CD4-positive, alpha-beta memory T cell (primary cell): ENCODE measurements at regions not wholly inside any gene's neighbourhood (a gene's known extent, or its start where the extent isn't known, plus 50 kb on each side); places are given as distances from the start of the nearest gene placed in this dataset.

ENCODE experiments used
- CTCF ChIA-PET: fragments of 350-600 bp; sonication (Branson Sonifier 250); formaldehyde crosslinking; loops from one replicate; lab custom pipeline; 2021; ENCODE audit warnings: inconsistent platforms; ENCODE audit not compliant: partially characterized antibody; lab: Charles Lee
- POLR2A ChIA-PET: fragments of 350-600 bp; sonication (Branson Sonifier 250); formaldehyde crosslinking; loops from one replicate; lab custom pipeline; 2021; ENCODE audit not compliant: partially characterized antibody; lab: Charles Lee
- DNase-seq, 5 donors: peaks; one replicate each; pipeline versions ENCODE4 v3.0.0 to v3.0.0-alpha.2; 2020 to 2022; ENCODE audit warnings: mixed read lengths in 1 of 5
- H3K27ac ChIP-seq: one replicate; pipeline ENCODE4 v1.7.0; 2013; ENCODE audit warnings: low read depth, low read length
- H3K27me3 ChIP-seq: 2 replicates; pipeline ENCODE4 v1.7.0; 2013; ENCODE audit warnings: mild to moderate bottlenecking, low read length, moderate library complexity; ENCODE audit not compliant: insufficient read depth
- H3K36me3 ChIP-seq: 2 replicates; pipeline ENCODE4 v1.7.0; 2013; ENCODE audit warnings: mild to moderate bottlenecking, low read length, moderate library complexity; ENCODE audit not compliant: insufficient read depth
- H3K4me1 ChIP-seq: 2 replicates; pipeline ENCODE4 v1.7.0; 2013; ENCODE audit warnings: mild to moderate bottlenecking, low read length, moderate library complexity; ENCODE audit not compliant: insufficient read depth
- H3K4me3 ChIP-seq, 2 donors: one replicate each; pipeline ENCODE4 v1.7.0; 2013; ENCODE audit warnings: low read length in 2 of 2, mild to moderate bottlenecking in 1 of 2
- H3K9me3 ChIP-seq, 2 donors: one replicate each; pipeline ENCODE4 v1.7.0; 2013; ENCODE audit warnings: low read length in 2 of 2, control low read depth in 1 of 2; ENCODE audit not compliant: control insufficient read depth in 1 of 2
- H3K27ac Mint-ChIP-seq, 7 donors: one replicate each; pipeline ENCODE4 v1.8.0; 2020 to 2021; ENCODE audit warnings: mixed read lengths in 7 of 7, mild to moderate bottlenecking in 6 of 7, inconsistent platforms in 3 of 7, moderate library complexity in 3 of 7
- H3K27me3 Mint-ChIP-seq, 2 donors: one replicate each; pipeline ENCODE4 v1.8.0; 2020 to 2021; ENCODE audit warnings: mixed read lengths in 2 of 2
- H3K36me3 Mint-ChIP-seq, 2 donors: one replicate each; pipeline ENCODE4 v1.8.0; 2020 to 2021; ENCODE audit warnings: mixed read lengths in 2 of 2, inconsistent platforms in 1 of 2, mild to moderate bottlenecking in 1 of 2
- H3K4me1 Mint-ChIP-seq, 4 donors: one replicate each; pipeline ENCODE4 v1.8.0; 2020 to 2021; ENCODE audit warnings: mixed read lengths in 4 of 4, mild to moderate bottlenecking in 1 of 4
- H3K4me3 Mint-ChIP-seq, 8 donors: one replicate each; pipeline ENCODE4 v1.8.0; 2020 to 2021; ENCODE audit warnings: mixed read lengths in 8 of 8, mild to moderate bottlenecking in 7 of 8, moderate library complexity in 6 of 8, inconsistent platforms in 3 of 8
- H3K9me3 Mint-ChIP-seq, 8 donors: one replicate each; pipeline ENCODE4 v1.8.0; 2020 to 2021; ENCODE audit warnings: mixed read lengths in 8 of 8, mild to moderate bottlenecking in 5 of 8, inconsistent platforms in 3 of 8, moderate library complexity in 1 of 8
- intact Hi-C: fragments of 100-400 bp; cut with micrococcal nuclease; formaldehyde crosslinking; loops from one replicate; pipeline ENCODE4 v1.15.1; 2023

DNA sequence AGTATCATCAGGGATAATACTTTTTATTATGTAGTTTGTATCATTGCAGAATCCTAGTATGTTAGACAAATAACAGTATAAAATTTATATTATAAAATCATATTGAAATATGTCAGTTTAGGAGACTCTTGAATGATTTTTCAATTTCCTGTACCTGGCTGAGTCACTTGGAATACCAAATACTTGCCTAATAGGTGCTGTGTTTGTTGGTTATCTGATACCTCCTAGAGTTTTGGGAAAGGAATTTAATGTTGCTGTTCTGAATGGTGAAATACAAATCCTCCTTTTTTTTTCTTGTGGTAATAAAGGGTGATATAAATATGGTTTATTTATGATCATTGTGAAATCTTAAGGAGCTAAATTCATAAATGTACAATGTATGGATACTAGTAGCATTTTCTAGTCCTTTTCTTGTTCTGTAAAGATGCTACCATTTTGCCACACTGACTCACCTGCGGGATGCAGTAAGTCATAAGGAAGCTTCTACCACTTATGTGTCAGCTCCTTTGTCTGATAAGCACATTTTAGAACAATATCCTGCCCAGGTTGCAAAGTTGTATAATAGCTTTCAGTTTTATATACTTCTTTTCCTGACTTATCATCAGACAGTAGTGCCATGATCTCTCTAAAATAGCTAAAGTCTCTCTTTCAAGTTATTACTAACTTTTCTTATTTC is 465.5 kb downstream of the XIRP2 start:
- no peak overlapping the region for H3K4me3 ChIP-seq
- Mint-ChIP-seq H3K36me3 (no peaks in the 10 kb centered on the region), H3K9me3 (peaks cover 0 to 9% (median under 1%) of the 10 kb centered on the region in 8 donors), H3K27me3 (peaks cover 0 to 1% of the 10 kb centered on the region in 2 donors), H3K4me1 (no peaks in the 10 kb centered on the region), H3K4me3 (no peak overlapping the region), H3K27ac (no peak overlapping the region)
- intact Hi-C loops = no loop called here
- ChIA-PET CTCF (interaction anchor here (1.3 kb wide), 1 partner anchor 19 kb away, joined by 3 read pairs; no protein-coding TSS in a partner anchor), POLR2A (no interaction called here)
- H3K9me3 ChIP-seq = no peaks in the 10 kb centered on the region
- DNase-seq = no peak
- no peaks in the 10 kb centered on the region for H3K27me3 ChIP-seq
- H3K27ac ChIP-seq = no peak overlapping the region
- H3K36me3 ChIP-seq = no peaks in the 10 kb centered on the region
- H3K4me1 ChIP-seq = no peaks in the 10 kb centered on the region

DNA sequence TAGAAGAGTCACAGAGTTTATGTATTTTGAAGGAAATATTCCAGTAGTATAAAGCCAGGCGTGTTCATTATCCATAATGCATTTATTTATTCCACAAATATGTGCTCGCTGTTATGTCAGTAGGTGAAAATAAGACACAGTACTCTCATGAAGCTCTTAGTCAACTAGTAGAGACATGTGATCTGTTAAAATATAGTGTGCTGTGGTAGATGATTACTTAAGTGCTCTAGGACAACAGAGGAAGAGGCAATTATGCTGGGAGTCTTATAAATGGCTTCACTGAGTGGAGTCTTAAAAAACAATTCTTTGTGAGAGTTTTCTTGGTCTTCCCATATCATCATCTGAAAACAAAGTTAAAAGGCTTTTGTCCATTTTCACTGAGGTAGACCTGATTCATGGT is 457.3 kb downstream of the XIRP2 start:
- Histone ChIP-seq H3K4me1 (no peaks in the 10 kb centered on the region), H3K9me3 (no peaks in the 10 kb centered on the region), H3K27ac (no peak overlapping the region), H3K36me3 (no peaks in the 10 kb centered on the region), H3K27me3 (no peaks in the 10 kb centered on the region), H3K4me3 (no peak overlapping the region)
- no peaks in the 10 kb centered on the region for H3K27me3 Mint-ChIP-seq
- no peaks in the 10 kb centered on the region for H3K4me1 Mint-ChIP-seq
- DNase-seq = no peak
- no peak overlapping the region for H3K4me3 Mint-ChIP-seq
- CTCF ChIA-PET = no interaction called here
- H3K36me3 Mint-ChIP-seq = no peaks in the 10 kb centered on the region
- POLR2A ChIA-PET = no interaction called here
- no peak overlapping the region for H3K27ac Mint-ChIP-seq
- peaks cover 0 to 4% (median 0%) of the 10 kb centered on the region in 8 donors for H3K9me3 Mint-ChIP-seq
- intact Hi-C loops = no loop called here

DNA sequence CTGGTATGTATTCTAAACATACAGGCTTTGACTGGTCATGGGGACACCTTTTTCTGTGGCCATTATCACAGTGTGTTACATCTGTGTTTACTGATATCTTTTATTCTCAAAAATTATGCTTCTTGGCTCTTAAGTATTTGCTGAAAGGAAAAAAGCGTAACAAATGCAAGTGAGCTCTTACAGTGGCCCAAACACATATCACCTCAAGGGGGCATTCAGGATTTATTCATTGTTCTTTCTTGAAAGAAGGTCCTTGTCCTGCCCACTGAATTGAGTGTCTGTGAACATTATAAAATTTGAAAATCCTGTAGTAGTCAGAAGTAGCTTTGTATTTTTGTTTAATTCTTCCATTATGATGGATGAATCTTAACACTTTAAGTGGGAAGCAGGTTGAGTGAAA is 454.5 kb downstream of the XIRP2 start:
- no peak overlapping the region for H3K4me3 Mint-ChIP-seq
- H3K9me3 Mint-ChIP-seq = peaks cover 0 to 4% (median 1%) of the 10 kb centered on the region in 8 donors
- intact Hi-C loops = no loop called here
- Histone ChIP-seq H3K4me3 (no peak overlapping the region), H3K36me3 (no peaks in the 10 kb centered on the region), H3K9me3 (no peaks in the 10 kb centered on the region), H3K4me1 (no peaks in the 10 kb centered on the region), H3K27me3 (no peaks in the 10 kb centered on the region), H3K27ac (no peak overlapping the region)
- CTCF ChIA-PET = no interaction called here
- DNase-seq = no peak
- H3K36me3 Mint-ChIP-seq = no peaks in the 10 kb centered on the region
- POLR2A ChIA-PET = no interaction called here
- no peaks in the 10 kb centered on the region for H3K4me1 Mint-ChIP-seq
- no peaks in the 10 kb centered on the region for H3K27me3 Mint-ChIP-seq
- no peak overlapping the region for H3K27ac Mint-ChIP-seq

- ChIA-PET POLR2A (no interaction called here), CTCF (no interaction called here)
- H3K27me3 Mint-ChIP-seq = no peaks in the 10 kb centered on the region
- no peak overlapping the region for H3K4me3 Mint-ChIP-seq
- H3K27ac Mint-ChIP-seq = no peak overlapping the region
- H3K4me1 ChIP-seq = no peaks in the 10 kb centered on the region
- H3K36me3 Mint-ChIP-seq = no peaks in the 10 kb centered on the region
- no peak for DNase-seq
- intact Hi-C loops = no loop called here
- H3K9me3 ChIP-seq = no peaks in the 10 kb centered on the region
- H3K4me1 Mint-ChIP-seq = no peaks in the 10 kb centered on the region
- peaks cover 0 to 6% (median 0%) of the 10 kb centered on the region in 8 donors for H3K9me3 Mint-ChIP-seq
- no peak overlapping the region for H3K27ac ChIP-seq
- no peak overlapping the region for H3K4me3 ChIP-seq
- H3K36me3 ChIP-seq = no peaks in the 10 kb centered on the region
- no peaks in the 10 kb centered on the region for H3K27me3 ChIP-seq
Observed at GRCh38 chr2:167340322-167340721, 452.0 kb downstream of the XIRP2 start.

- no peaks in the 10 kb centered on the region for H3K9me3 ChIP-seq
- Mint-ChIP-seq H3K27ac (no peak overlapping the region), H3K4me1 (no peaks in the 10 kb centered on the region), H3K4me3 (no peak overlapping the region), H3K36me3 (no peaks in the 10 kb centered on the region), H3K9me3 (peaks cover 0 to 4% (median 0%) of the 10 kb centered on the region in 8 donors), H3K27me3 (no peaks in the 10 kb centered on the region)
- DNase-seq = no peak
- no peaks in the 10 kb centered on the region for H3K36me3 ChIP-seq
- ChIA-PET CTCF (no interaction called here), POLR2A (no interaction called here)
- intact Hi-C loops = no loop called here
- no peak overlapping the region for H3K4me3 ChIP-seq
- no peaks in the 10 kb centered on the region for H3K27me3 ChIP-seq
- no peak overlapping the region for H3K27ac ChIP-seq
- H3K4me1 ChIP-seq = no peaks in the 10 kb centered on the region
Observed at GRCh38 chr2:167336213-167336612, 447.9 kb downstream of the XIRP2 start.

DNA sequence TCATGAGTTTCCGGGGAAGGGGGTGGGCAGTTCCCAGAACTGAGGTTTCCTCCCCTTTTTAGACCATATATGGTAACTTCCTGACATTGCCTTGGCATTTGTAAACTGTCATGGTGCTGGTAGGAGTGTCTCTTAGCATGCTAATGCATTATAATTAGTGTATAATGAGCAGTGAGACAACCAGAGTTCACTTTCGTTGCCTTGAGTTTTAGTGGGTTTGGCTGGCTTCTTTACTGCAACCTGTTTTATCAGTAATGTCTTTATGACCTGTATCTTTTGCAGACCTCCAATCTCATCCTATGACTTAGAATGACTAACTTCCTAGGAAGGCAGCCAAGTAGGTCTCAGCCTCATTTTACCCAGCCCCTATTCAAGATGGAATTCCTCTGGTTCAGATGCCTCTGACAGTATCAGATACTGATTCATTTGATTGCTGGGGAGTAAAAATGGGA is 447.3 kb downstream of the XIRP2 start:
- no peak for DNase-seq
- ChIA-PET CTCF (no interaction called here), POLR2A (no interaction called here)
- no peaks in the 10 kb centered on the region for H3K36me3 ChIP-seq
- peaks cover 0 to 4% (median 0%) of the 10 kb centered on the region in 8 donors for H3K9me3 Mint-ChIP-seq
- no peak overlapping the region for H3K4me3 Mint-ChIP-seq
- no peak overlapping the region for H3K27ac Mint-ChIP-seq
- H3K27me3 ChIP-seq = no peaks in the 10 kb centered on the region
- H3K36me3 Mint-ChIP-seq = no peaks in the 10 kb centered on the region
- H3K27ac ChIP-seq = no peak overlapping the region
- intact Hi-C loops = no loop called here
- peaks cover 0 to 2% of the 10 kb centered on the region in 2 donors for H3K27me3 Mint-ChIP-seq
- H3K4me1 ChIP-seq = no peaks in the 10 kb centered on the region
- no peaks in the 10 kb centered on the region for H3K9me3 ChIP-seq
- H3K4me3 ChIP-seq = no peak overlapping the region
- H3K4me1 Mint-ChIP-seq = no peaks in the 10 kb centered on the region

DNA sequence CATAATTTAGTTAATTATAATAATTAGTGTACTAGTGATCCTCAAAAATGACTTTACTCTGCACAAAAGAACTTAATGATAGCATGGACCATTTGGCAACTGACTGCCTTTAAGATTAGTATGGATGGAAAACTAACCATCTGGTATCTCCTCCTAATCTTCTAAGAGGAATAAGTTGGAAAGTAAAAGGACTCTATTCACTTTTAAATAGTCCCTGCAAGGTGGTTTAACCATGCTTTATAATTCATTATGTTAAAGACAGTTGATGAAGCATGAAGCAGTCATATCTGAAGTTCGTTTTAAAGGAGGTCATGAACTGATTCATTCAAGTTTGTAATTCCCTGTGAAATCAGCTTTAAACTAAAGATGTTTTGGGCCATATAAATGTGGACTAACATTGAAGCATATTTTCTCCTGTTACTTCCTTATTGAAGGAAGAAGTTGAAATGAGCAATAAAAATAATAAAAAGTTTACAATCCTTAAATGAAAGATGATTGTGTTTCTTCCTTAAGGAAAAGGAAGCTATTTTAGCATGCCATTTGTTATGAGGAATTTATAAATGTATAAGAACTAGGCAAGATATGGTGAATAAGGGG is 446.0 kb downstream of the XIRP2 start:
- Mint-ChIP-seq H3K4me3 (no peak overlapping the region), H3K27ac (no peak overlapping the region), H3K4me1 (no peaks in the 10 kb centered on the region), H3K36me3 (no peaks in the 10 kb centered on the region), H3K27me3 (peaks cover 0 to 2% of the 10 kb centered on the region in 2 donors), H3K9me3 (peaks cover 0 to 7% (median 2%) of the 10 kb centered on the region in 8 donors)
- no peaks in the 10 kb centered on the region for H3K9me3 ChIP-seq
- H3K36me3 ChIP-seq = no peaks in the 10 kb centered on the region
- no peaks in the 10 kb centered on the region for H3K27me3 ChIP-seq
- ChIA-PET POLR2A (no interaction called here), CTCF (interaction anchor here (1.3 kb wide), 1 partner anchor 19 kb away, joined by 3 read pairs; no protein-coding TSS in a partner anchor)
- no peak overlapping the region for H3K4me3 ChIP-seq
- H3K4me1 ChIP-seq = no peaks in the 10 kb centered on the region
- no peak overlapping the region for H3K27ac ChIP-seq
- intact Hi-C loops = no loop called here
- DNase-seq = no peak
